NOMO-1 treated with DMSO at 0.1 percent for 48 hours (cell line): ENCODE measurements at regions not wholly inside any gene's neighbourhood (a gene's known extent, or its start where the extent isn't known, plus 50 kb on each side); places are given as distances from the start of the nearest gene placed in this dataset.
"Not testable (repeated sequence)": the region's sequence is repeated elsewhere in the genome, so short reads cannot be mapped to it uniquely, and the experiment has no call there.

Experiments
- DNase-seq: peaks from one replicate; lab custom pipeline; 2025; ENCODE audit not compliant: unreplicated experiment; lab: John Stamatoyannopoulos, UW

- no peak for DNase-seq
Measured at GRCh38 chr4:171378323-171378722, 434.9 kb upstream of the GALNTL6 start.

- no peak for DNase-seq
Measured at GRCh38 chr4:171376724-171377123, 436.5 kb upstream of the GALNTL6 start.

GRCh38 chr4:171353535-171353934 is 459.7 kb upstream of the GALNTL6 start:
- DNase-seq: no peak

GRCh38 chr4:171348090-171348489 is 465.1 kb upstream of the GALNTL6 start:
- DNase-seq: no peak

- no peak for DNase-seq
Measured at GRCh38 chr4:171342646-171343045, 470.6 kb upstream of the GALNTL6 start.

GRCh38 chr4:171340258-171340657 is 472.9 kb upstream of the GALNTL6 start:
- no peak for DNase-seq

- no peak for DNase-seq
Measured at GRCh38 chr4:171334549-171334948, 478.7 kb upstream of the GALNTL6 start.

- DNase-seq: no peak
Measured at GRCh38 chr4:171308661-171309060, 504.5 kb upstream of the GALNTL6 start.

GRCh38 chr4:171298048-171298718 is 515.0 kb upstream of the GALNTL6 start:
- not testable (repeated sequence) for DNase-seq

- DNase-seq: no peak
Measured at GRCh38 chr4:171288816-171289432, 524.3 kb upstream of the GALNTL6 start.

- DNase-seq: no peak
Measured at GRCh38 chr4:171281359-171281758, 531.8 kb upstream of the GALNTL6 start.

GRCh38 chr4:171279131-171279530 is 534.1 kb upstream of the GALNTL6 start:
- no peak for DNase-seq

GRCh38 chr4:171266671-171267070 is 546.5 kb upstream of the GALNTL6 start:
- no peak for DNase-seq

GRCh38 chr4:171265190-171265818 is 547.9 kb upstream of the GALNTL6 start:
- DNase-seq: no peak

GRCh38 chr4:171256223-171256622 is 557.0 kb upstream of the GALNTL6 start:
- DNase-seq: no peak

GRCh38 chr4:171246948-171247347 is 566.3 kb upstream of the GALNTL6 start:
- DNase-seq: no peak

- no peak for DNase-seq
Measured at GRCh38 chr4:171242831-171243230, 570.4 kb upstream of the GALNTL6 start.

- peak; percentile 71 for DNase-seq
Measured at GRCh38 chr4:171239196-171239595, 574.0 kb upstream of the GALNTL6 start.

- peak; percentile 69 for DNase-seq
Measured at GRCh38 chr4:171235521-171235920, 577.7 kb upstream of the GALNTL6 start.

- DNase-seq: not testable (repeated sequence)
Measured at GRCh38 chr4:171229354-171229753, 583.9 kb upstream of the GALNTL6 start.

- DNase-seq: no peak
Measured at GRCh38 chr4:171221181-171221580, 592.0 kb upstream of the GALNTL6 start.

GRCh38 chr4:171203425-171203824 is 609.8 kb upstream of the GALNTL6 start:
- no peak for DNase-seq
